ENCODE measurements at regions not wholly inside any gene's neighbourhood (a gene's known extent, or its start where the extent isn't known, plus 50 kb on each side); places are given as distances from the start of the nearest gene placed in this dataset.

DNA sequence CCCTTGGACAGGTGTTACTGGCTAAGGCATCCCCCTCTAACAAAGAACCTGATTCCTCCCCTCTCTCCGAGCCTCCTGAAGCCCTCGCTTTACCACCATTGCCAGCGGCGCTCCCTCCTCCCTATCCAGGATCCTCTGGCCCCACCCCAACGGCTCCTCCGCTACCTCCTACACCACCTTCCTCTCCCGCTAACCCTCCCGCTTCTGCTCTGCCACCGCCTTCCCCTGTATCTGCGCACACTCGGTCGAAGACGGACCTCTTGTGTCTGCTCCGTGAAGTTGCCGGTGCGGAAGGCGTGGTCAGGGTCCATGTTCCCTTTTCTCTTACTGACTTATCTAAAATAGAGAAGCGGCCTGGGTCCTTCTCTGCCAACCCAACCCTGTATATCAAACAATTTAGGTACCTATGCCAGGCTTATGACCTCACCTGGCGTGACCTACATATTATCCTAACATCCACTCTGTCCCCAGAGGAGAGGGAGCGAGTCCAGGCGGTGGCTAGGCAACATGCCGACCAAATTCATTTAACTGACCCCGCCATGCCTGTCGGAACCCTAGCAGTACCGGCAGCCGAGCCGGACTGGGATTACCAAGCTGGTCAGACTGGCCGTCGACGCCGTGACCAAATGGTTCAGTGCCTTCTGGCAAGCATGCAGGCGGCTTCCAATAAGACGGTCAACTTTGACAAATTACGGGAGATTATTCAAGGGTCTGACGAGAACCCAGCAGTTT, 958.9 kb downstream of the RPA4 start:
- TF ChIP-seq, protein P1, sequence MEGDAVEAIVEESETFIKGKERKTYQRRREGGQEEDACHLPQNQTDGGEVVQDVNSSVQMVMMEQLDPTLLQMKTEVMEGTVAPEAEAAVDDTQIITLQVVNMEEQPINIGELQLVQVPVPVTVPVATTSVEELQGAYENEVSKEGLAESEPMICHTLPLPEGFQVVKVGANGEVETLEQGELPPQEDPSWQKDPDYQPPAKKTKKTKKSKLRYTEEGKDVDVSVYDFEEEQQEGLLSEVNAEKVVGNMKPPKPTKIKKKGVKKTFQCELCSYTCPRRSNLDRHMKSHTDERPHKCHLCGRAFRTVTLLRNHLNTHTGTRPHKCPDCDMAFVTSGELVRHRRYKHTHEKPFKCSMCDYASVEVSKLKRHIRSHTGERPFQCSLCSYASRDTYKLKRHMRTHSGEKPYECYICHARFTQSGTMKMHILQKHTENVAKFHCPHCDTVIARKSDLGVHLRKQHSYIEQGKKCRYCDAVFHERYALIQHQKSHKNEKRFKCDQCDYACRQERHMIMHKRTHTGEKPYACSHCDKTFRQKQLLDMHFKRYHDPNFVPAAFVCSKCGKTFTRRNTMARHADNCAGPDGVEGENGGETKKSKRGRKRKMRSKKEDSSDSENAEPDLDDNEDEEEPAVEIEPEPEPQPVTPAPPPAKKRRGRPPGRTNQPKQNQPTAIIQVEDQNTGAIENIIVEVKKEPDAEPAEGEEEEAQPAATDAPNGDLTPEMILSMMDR (IDR thresholded peaks at IDR 0.05; ENCODE audit: low read depth, low read length, missing control alignments) = no peak
- H3K27ac ChIP-seq = no peak overlapping the region
- H3K4me3 ChIP-seq (ENCODE audit: low read depth, low read length) = no peak overlapping the region
- H3K36me3 ChIP-seq (replicated peaks) = no peaks in the 10 kb centered on the region
- no peaks in the 10 kb centered on the region for H3K27me3 ChIP-seq (replicated peaks)
- DNase-seq = no peak
- in situ Hi-C loops (cut with HindIII; ENCODE audit: low pct_ligation_motif_present, low sequenced_read_pairs) = no loop called here

DNA sequence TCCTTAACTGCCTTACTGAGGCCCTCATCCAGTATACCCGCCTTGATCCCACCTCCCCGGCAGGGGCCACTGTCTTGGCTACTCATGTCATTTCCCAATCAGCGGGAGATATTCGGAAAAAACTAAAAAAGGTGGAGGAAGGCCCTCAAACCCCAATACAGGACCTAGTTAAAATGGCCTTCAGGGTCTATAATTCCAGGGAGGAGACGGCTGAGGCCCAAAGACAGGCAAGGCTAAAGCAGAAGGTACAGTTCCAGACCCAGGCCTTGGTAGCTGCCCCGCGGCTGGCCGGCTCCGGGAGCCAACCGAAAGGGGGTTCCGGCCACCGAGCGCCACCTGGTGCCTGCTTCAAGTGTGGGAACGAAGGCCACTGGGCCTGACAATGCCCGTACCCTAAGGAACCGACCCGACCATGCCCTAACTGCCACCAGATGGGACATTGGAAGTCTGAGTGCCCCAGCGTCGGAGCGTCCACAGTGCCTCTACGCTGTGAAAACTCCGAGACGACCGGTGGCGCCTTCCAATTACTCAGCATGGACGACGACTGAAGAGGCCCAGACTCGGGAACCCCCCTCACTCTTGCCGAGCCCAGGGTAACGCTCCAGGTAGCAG, 959.6 kb downstream of the RPA4 start:
- no peak for DNase-seq
- no peak overlapping the region for H3K27ac ChIP-seq
- no peaks in the 10 kb centered on the region for H3K36me3 ChIP-seq (replicated peaks)
- no peak overlapping the region for H3K4me3 ChIP-seq (ENCODE audit: low read depth, low read length)
- TF ChIP-seq, protein P1 (IDR thresholded peaks at IDR 0.05; ENCODE audit: low read depth, low read length, missing control alignments) = no peak
- H3K27me3 ChIP-seq (replicated peaks) = no peaks in the 10 kb centered on the region
- in situ Hi-C loops (cut with HindIII; ENCODE audit: low pct_ligation_motif_present, low sequenced_read_pairs) = no loop called here

DNA sequence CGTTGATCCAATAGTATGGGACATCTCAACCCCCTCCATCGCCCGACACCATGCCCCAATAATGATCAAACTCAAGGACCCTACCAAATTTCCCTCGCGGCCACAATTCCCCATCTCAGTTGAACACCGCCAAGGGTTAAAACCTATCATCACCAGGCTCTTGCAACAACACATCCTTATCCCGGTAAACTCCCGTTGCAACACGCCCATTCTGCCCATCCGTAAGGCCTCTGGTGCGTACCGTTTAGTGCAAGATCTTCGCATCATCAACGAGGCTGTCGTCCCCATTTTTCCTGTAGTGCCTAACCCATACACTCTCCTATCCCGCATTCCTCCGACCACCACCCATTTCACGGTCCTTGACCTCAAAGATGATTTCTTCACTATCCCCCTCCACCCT, 960.5 kb downstream of the RPA4 start:
- no peak for DNase-seq
- TF ChIP-seq, protein P1 (IDR thresholded peaks at IDR 0.05; ENCODE audit: low read depth, low read length, missing control alignments) = no peak
- in situ Hi-C loops (cut with HindIII; ENCODE audit: low pct_ligation_motif_present, low sequenced_read_pairs) = no loop called here

DNA sequence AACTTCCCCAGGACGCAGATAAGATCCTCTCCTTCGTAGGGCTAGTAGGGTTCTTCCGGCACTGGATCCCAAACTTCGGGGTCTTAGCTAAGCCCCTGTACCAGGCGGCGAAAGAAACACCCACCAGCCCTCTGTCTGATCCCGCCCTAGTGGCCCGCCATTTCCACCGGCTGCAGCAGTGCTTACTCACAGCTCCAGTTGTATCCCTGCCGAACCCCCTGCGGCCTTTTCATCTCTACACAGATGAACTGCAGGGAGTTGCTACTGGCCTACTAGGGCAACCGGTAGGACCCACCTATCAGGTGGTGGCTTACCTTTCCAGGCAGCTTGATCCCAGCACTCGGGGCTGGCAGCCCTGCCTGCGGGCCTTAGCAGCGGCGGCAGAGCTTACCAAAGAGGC, 961.2 kb downstream of the RPA4 start:
- TF ChIP-seq, protein P1 (IDR thresholded peaks at IDR 0.05; ENCODE audit: low read depth, low read length, missing control alignments) = no peak
- DNase-seq = no peak
- in situ Hi-C loops (cut with HindIII; ENCODE audit: low pct_ligation_motif_present, low sequenced_read_pairs) = no loop called here

More for the DNA sequence above, 960.5 kb downstream of the RPA4 start:
- H3K36me3 ChIP-seq (replicated peaks) = no peaks in the 10 kb centered on the region
- H3K4me3 ChIP-seq (ENCODE audit: low read depth, low read length) = no peak overlapping the region
- no peaks in the 10 kb centered on the region for H3K27me3 ChIP-seq (replicated peaks)
- no peak overlapping the region for H3K27ac ChIP-seq

DNA sequence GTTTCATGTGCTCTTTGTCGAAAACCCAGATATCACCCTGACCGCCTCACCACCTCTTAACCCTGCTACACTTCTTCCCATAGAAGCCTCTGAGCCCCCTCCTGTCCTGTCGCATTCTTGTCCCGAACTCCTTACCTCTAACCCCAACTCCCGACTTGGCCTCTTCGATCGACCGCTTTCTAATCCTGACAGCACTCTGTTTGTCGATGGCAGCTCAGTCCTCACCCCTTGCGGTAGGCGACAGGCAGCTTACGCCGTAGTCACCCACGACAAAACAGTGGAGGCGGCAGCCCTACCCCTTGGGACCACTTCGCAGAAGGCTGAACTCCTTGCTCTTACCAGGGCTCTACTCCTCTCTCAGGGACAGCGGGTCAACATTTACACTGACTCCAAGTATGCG, 961.7 kb downstream of the RPA4 start:
- DNase-seq = no peak
- in situ Hi-C loops (cut with HindIII; ENCODE audit: low pct_ligation_motif_present, low sequenced_read_pairs) = no loop called here
- H3K27me3 ChIP-seq (replicated peaks) = no peaks in the 10 kb centered on the region

More for the DNA sequence above, 961.2 kb downstream of the RPA4 start:
- H3K4me3 ChIP-seq (ENCODE audit: low read depth, low read length) = no peak overlapping the region
- no peaks in the 10 kb centered on the region for H3K27me3 ChIP-seq (replicated peaks)
- H3K27ac ChIP-seq = no peak overlapping the region
- H3K36me3 ChIP-seq (replicated peaks) = no peaks in the 10 kb centered on the region

More for the DNA sequence above, 961.7 kb downstream of the RPA4 start:
- Histone ChIP-seq H3K36me3 (replicated peaks) (no peaks in the 10 kb centered on the region), H3K4me3 (ENCODE audit: low read depth, low read length) (no peak overlapping the region), H3K27ac (no peak overlapping the region)
- TF ChIP-seq, protein P1 (IDR thresholded peaks at IDR 0.05; ENCODE audit: low read depth, low read length, missing control alignments) = no peak

Measured in brain microvascular endothelial cell (primary cell).